A549 (cell line): ENCODE measurements at regions not wholly inside any gene's neighbourhood (a gene's known extent, or its start where the extent isn't known, plus 50 kb on each side); places are given as distances from the start of the nearest gene placed in this dataset.

ENCODE experiments used
- CBX2 ChIP-seq: fragments of 200-600 bp; sonication (generic); IDR thresholded peaks from 2 replicates; pipeline ENCODE4 v1.6.1; 2016; ENCODE audit warnings: low read depth, mild to moderate bottlenecking, borderline replicate concordance
- EP300 ChIP-seq, 2 experiments: fragments of >200 bp; sonication (Bioruptor Twin); formaldehyde crosslinking; IDR thresholded peaks; 2 replicates in 1 of 2; 3 replicates in 1 of 2; pipeline ENCODE4 v1.6.1; 2016 to 2017
- POLR2A ChIP-seq: IDR thresholded peaks from 2 replicates; pipeline ENCODE4 v1.6.1; 2012; ENCODE audit warnings: mild to moderate bottlenecking, low read length
- RAD21 ChIP-seq, 2 experiments: fragments of >200 bp in 1 of 2; sonication (Bioruptor Twin) in 1 of 2; formaldehyde crosslinking in 1 of 2; IDR thresholded peaks in 1 of 2; conservative IDR thresholded peaks in 1 of 2; 2 replicates in 1 of 2; 3 replicates in 1 of 2; pipeline ENCODE4 v1.6.1; 2012 to 2018; ENCODE audit warnings: inconsistent platforms in 1 of 2
- RCOR1 ChIP-seq: fragments of 150-350 bp; IDR thresholded peaks from 2 replicates; pipeline ENCODE4 v1.6.1; 2014; ENCODE audit warnings: antibody characterized with exemption, low read length, low read depth
- RFX5 ChIP-seq: fragments of 450-650 bp; IDR thresholded peaks from 2 replicates; pipeline ENCODE4 v1.7.1; 2014; ENCODE audit warnings: antibody characterized with exemption, mild to moderate bottlenecking, moderate library complexity
- SREBF2 ChIP-seq: fragments of 450-650 bp; IDR thresholded peaks from 2 replicates; pipeline ENCODE4 v1.6.1; 2014; ENCODE audit warnings: mild to moderate bottlenecking, moderate library complexity
- TF ChIP-seq, protein P1 (sequence below): IDR thresholded peaks from 2 replicates; pipeline ENCODE4 v1.6.1; 2012
- TF ChIP-seq, protein P2 (sequence below): fragments of >200 bp; sonication (Bioruptor Twin); formaldehyde crosslinking; IDR thresholded peaks from 3 replicates; pipeline ENCODE4 v1.5.1; 2016
- TF ChIP-seq, protein P3 (sequence below): fragments of 250-450 bp; sonication (Bioruptor Pico); IDR thresholded peaks from 2 replicates; pipeline ENCODE4 v1.5.0; 2021; ENCODE audit warnings: mild to moderate bottlenecking, moderate library complexity, borderline replicate concordance
- TF ChIP-seq, protein P4 (sequence below): fragments of 200-600 bp; sonication (generic); IDR thresholded peaks from 2 replicates; pipeline ENCODE4 v1.6.1; 2016; ENCODE audit warnings: antibody characterized with exemption, mild to moderate bottlenecking, moderate library complexity

DNA sequence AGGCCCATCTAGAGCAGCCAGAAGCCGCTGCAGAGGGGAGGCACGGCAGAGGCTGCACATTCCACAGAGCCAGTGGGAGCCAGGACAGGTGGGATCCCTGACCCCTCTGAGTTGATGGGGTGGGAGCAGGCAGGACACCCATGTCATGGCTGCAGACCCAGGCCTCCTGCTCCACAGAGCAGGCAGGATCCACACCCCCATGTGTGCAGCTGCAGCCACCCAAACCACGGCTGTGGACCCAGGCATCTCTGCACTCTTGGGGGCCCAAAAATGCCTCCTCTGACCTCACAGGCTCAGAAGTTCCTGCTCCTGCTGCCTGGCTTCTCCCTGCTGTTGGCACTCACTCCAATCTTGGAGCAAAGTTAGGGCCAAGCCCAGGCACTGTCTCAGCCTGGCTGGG, 112.3 kb upstream of the TMEM18 start:
- TF ChIP-seq RAD21 (conservative IDR thresholded peaks at IDR 0.05 in 1 of 2, IDR thresholded peaks at IDR 0.05 in 1 of 2) (no peak), POLR2A (no peak), CBX2 (no peak), SREBF2 (no peak), EP300 (IDR thresholded peaks at IDR 0.05) (no peak), RFX5 (no peak), RCOR1 (no peak)
- TF ChIP-seq, protein P1, sequence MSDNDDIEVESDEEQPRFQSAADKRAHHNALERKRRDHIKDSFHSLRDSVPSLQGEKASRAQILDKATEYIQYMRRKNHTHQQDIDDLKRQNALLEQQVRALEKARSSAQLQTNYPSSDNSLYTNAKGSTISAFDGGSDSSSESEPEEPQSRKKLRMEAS, result no peak
- TF ChIP-seq, protein P2, sequence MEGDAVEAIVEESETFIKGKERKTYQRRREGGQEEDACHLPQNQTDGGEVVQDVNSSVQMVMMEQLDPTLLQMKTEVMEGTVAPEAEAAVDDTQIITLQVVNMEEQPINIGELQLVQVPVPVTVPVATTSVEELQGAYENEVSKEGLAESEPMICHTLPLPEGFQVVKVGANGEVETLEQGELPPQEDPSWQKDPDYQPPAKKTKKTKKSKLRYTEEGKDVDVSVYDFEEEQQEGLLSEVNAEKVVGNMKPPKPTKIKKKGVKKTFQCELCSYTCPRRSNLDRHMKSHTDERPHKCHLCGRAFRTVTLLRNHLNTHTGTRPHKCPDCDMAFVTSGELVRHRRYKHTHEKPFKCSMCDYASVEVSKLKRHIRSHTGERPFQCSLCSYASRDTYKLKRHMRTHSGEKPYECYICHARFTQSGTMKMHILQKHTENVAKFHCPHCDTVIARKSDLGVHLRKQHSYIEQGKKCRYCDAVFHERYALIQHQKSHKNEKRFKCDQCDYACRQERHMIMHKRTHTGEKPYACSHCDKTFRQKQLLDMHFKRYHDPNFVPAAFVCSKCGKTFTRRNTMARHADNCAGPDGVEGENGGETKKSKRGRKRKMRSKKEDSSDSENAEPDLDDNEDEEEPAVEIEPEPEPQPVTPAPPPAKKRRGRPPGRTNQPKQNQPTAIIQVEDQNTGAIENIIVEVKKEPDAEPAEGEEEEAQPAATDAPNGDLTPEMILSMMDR, result no peak
- TF ChIP-seq, protein P3, sequence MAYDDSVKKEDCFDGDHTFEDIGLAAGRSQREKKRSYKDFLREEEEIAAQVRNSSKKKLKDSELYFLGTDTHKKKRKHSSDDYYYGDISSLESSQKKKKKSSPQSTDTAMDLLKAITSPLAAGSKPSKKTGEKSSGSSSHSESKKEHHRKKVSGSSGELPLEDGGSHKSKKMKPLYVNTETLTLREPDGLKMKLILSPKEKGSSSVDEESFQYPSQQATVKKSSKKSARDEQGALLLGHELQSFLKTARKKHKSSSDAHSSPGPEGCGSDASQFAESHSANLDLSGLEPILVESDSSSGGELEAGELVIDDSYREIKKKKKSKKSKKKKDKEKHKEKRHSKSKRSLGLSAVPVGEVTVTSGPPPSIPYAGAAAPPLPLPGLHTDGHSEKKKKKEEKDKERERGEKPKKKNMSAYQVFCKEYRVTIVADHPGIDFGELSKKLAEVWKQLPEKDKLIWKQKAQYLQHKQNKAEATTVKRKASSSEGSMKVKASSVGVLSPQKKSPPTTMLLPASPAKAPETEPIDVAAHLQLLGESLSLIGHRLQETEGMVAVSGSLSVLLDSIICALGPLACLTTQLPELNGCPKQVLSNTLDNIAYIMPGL (CRISPR knock-in tag), result no peak
- TF ChIP-seq, protein P4, sequence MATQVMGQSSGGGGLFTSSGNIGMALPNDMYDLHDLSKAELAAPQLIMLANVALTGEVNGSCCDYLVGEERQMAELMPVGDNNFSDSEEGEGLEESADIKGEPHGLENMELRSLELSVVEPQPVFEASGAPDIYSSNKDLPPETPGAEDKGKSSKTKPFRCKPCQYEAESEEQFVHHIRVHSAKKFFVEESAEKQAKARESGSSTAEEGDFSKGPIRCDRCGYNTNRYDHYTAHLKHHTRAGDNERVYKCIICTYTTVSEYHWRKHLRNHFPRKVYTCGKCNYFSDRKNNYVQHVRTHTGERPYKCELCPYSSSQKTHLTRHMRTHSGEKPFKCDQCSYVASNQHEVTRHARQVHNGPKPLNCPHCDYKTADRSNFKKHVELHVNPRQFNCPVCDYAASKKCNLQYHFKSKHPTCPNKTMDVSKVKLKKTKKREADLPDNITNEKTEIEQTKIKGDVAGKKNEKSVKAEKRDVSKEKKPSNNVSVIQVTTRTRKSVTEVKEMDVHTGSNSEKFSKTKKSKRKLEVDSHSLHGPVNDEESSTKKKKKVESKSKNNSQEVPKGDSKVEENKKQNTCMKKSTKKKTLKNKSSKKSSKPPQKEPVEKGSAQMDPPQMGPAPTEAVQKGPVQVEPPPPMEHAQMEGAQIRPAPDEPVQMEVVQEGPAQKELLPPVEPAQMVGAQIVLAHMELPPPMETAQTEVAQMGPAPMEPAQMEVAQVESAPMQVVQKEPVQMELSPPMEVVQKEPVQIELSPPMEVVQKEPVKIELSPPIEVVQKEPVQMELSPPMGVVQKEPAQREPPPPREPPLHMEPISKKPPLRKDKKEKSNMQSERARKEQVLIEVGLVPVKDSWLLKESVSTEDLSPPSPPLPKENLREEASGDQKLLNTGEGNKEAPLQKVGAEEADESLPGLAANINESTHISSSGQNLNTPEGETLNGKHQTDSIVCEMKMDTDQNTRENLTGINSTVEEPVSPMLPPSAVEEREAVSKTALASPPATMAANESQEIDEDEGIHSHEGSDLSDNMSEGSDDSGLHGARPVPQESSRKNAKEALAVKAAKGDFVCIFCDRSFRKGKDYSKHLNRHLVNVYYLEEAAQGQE, result no peak
